Breast epithelium (tissue), 3 donors: ENCODE measurements at regions not wholly inside any gene's neighbourhood (a gene's known extent, or its start where the extent isn't known, plus 50 kb on each side); places are given as distances from the start of the nearest gene placed in this dataset.

Experiments
- POLR2A ChIP-seq: fragments of 450-650 bp; IDR thresholded peaks from one replicate; pipeline ENCODE4 v1.6.1; 2016; ENCODE audit warnings: antibody characterized with exemption, mild to moderate bottlenecking, moderate library complexity
- TF ChIP-seq, protein P1 (sequence below), 3 donors: fragments of 450-650 bp; IDR thresholded peaks; one replicate each; pipeline ENCODE4 v1.5.1; 2016 to 2017; ENCODE audit warnings: antibody characterized with exemption in 3 of 3, mild to moderate bottlenecking in 3 of 3, moderate library complexity in 3 of 3

DNA sequence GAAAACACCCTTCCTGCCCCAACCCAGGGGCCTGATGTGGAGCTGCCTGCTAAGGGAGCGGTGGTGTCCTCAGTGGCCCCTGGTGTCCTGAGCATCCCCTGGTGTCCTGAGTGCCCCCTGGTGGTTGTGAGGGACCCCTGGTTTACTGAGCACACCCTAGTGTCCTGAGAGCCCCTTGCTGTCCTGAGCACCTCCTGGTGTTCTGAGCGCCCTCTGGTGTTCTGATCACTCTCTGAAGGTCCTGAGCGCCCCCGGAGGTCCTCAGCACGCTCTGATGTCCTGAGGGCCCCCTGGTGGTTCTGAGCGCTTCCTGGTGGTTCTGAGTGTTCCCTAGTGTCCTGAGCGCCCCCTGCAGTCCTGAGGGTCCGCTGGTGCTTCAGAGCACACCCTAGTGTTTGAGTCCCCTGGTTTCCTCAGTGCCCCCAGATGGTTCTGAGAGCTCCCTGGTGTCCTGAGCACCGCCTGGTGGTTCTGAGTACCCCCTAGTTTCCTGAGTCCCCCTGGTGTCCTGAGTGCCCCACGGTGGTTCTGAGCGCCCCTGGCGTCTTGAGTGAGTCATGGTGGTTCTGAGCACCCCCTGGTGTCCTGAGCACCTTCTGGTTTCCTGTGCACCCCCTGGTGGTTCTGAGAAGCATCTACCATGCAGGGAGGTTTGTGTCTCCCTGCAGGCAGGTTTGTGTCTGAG lies 1004.2 kb downstream of the TMEM121 start:
- TF ChIP-seq, protein P1, sequence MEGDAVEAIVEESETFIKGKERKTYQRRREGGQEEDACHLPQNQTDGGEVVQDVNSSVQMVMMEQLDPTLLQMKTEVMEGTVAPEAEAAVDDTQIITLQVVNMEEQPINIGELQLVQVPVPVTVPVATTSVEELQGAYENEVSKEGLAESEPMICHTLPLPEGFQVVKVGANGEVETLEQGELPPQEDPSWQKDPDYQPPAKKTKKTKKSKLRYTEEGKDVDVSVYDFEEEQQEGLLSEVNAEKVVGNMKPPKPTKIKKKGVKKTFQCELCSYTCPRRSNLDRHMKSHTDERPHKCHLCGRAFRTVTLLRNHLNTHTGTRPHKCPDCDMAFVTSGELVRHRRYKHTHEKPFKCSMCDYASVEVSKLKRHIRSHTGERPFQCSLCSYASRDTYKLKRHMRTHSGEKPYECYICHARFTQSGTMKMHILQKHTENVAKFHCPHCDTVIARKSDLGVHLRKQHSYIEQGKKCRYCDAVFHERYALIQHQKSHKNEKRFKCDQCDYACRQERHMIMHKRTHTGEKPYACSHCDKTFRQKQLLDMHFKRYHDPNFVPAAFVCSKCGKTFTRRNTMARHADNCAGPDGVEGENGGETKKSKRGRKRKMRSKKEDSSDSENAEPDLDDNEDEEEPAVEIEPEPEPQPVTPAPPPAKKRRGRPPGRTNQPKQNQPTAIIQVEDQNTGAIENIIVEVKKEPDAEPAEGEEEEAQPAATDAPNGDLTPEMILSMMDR (IDR thresholded peaks at IDR 0.05), result no peak
- TF ChIP-seq POLR2A, result no peak
